Kidney tubule cell (primary cell): ENCODE measurements at regions not wholly inside any gene's neighbourhood (a gene's known extent, or its start where the extent isn't known, plus 50 kb on each side); places are given as distances from the start of the nearest gene placed in this dataset.
"Not testable (repeated sequence)": the region's sequence is repeated elsewhere in the genome, so short reads cannot be mapped to it uniquely, and the experiment has no call there.

Experiments
- DNase-seq: peaks from one replicate; pipeline ENCODE4 v3.0.0-alpha.2; 2018; ENCODE audit warnings: low spot score

DNA sequence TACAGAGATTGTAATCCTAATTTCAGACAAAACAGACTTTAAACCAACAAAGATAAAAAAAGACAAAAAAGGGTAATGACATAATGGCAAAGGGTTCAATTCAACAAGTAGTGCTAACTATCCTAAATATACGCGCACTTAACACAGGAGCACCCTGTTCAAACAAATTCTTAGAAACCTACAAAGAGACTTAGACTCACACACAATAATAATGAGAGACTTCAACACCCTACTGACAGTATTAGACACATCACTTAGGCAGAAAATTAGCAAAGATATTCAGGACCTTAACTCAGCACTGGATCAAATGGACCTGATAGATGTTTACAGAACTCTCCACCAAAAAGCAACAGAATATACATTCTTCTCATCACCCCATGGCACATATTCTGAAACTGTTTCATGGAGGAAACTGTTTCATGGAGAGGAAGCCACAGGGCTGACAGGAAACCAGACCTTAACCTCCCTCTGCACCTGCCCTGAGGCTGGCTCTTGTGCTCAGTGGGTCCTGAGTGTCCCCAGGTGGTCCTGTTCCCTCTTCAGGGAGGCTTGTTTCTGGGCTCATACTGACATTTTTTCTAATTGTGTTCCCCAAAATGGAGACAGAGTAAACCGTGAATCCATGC, 54.7 kb downstream of the OR4M2 start:
- DNase-seq = not testable (repeated sequence)

DNA sequence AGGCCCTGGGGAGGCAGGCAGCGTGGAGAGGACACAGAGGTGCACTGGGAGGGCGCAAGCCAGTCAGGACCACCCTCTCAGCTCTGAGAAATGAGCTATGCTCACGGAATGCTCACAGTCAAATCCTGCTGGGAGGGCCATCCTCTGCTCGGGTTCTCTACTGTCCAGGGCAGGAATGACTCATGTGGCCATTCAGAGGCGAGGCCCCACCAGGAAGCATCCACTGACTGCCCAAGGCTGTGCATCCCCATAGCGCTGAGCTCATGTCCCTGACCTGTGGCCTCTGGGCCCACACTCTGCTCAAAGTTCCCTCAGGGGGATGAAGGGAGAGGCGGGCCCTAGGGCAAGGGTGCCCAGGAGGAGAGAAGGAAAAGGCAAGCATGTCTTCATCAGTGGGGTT, 57.2 kb downstream of the OR4M2 start:
- DNase-seq = not testable (repeated sequence)

DNA sequence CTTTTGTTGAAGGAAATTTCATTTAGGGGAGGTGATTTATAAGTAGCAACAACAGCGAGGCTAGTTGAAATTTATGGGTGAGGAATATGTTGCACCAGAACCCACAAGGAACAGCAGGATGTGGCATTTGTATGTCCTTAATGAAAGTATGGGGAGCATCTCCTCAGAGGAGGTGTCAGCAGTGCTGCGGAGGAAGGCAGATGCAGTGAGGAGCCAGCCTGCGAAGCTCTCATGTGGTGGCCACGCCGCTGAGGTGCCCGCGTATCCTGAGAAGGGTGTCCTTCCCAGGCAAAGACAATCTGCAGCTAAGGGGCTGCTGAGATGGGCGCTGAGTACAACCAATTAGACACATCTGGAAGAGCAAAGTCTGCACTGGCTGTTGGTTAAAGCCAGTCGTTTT, 60.8 kb downstream of the OR4M2 start:
- not testable (repeated sequence) for DNase-seq

DNA sequence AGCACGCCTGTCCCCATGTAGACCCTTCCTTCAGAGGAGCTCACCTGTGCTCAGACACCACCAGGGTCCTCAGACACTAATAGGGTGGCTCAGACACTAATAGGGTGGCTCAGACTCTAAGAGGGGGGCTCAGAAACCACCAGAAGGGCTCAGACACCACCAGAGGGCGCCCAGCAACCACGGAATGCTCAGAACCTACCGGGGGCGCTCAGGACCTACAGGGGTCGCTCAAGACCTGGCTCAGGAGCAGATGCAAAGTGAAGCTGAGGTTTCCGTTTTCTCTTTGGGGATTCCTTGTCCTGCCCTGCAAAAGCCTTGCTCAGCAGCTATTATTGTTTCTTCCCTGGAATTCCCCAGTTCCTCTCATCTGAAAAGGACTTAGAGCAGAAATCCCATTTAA, 67.8 kb downstream of the OR4M2 start:
- not testable (repeated sequence) for DNase-seq

DNA sequence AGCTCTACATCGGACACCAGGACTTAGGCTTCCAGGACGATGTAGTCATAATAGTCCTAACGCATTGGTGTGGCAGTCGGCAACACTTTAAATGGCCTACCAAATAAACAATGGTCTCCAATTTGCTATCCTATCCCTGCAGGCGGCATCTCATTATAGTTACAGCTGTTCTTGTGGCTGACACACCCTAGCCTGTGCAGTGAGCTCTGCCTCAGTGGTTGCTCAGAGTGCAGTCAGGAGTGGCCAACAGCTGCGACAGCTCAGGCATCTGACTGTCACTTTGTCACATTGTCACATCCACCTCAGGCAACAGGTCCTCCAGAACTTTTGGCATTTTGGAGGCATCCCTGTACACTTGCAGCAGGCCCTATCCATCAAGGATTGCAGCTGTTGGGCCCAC, 77.9 kb downstream of the OR4M2 start:
- DNase-seq = not testable (repeated sequence)

DNA sequence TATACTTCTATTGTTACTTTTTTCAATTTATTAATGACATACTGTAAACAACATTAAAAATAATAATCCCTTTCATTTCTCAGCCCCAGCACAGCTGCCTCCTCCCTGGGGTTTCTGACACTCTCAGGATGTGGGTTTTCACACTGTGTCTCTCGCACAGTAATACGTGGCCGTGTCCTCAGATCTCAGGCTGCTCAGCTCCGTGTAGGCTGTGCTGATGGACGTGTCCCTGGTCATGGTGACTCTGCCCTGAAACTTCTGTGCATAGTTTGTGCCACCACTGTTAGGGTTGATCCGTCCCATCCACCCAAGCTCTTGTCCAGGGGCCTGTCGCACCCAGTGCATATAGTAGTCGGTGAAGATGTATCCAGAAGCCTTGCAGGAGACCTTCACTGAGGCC, 80.0 kb downstream of the OR4M2 start:
- DNase-seq = not testable (repeated sequence)

DNA sequence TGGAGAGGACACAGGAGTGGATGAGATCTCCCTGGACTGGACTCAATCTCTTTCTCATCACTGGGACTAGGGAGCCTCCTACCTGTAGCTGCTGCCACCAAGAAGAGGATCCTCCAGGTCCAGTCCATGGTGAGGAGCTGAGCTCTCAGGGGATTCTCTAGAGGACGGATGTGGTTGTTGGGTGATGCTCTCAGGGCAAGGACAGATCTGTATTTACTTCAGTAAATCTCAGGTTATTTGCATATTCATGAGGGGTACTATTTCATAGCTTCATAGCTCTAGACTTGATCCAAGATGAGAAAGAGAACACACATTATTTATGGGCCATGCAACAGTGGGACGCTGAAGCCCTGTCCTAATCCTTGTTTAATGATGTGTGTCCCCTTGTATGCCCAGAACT, 80.4 kb downstream of the OR4M2 start:
- not testable (repeated sequence) for DNase-seq

DNA sequence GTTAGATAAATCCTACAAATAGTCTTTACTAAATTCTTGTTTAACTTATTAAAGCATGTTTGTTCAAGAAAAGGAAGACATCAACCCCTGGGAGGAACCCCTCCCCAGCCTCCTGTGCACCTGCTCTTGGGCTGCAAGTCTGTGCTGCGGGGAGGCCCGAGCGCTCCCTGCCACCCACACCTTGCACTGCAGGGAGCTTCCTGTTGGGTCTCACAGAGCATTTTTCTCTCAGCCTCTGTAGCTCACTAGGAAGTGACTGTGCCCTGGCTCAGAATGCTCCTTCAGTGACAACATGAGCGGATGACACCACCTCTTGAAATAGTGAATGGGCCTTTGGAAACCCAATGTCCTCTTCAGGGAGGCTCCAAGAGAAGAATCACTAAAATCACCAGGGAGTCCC, 81.1 kb downstream of the OR4M2 start:
- DNase-seq = not testable (repeated sequence)

DNA sequence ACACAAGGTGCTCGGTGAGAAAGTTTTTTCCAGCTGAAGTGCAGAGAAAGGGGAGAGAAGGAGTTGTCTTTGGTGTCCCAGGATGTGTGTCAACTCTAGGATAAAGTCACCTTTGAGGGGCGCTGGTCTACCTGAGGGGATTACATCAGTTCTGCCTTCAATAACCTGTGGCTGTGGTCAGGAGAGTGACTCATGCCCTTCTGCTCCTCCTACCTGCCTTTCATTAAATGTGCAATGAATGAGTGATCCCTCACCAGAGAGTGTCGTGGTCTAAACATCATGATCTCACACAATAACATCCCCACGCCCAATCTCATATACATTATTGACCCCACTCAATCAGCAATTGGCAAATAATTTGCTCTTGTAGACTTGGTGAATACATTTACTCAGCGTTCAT, 83.4 kb downstream of the OR4M2 start:
- DNase-seq = not testable (repeated sequence)

DNA sequence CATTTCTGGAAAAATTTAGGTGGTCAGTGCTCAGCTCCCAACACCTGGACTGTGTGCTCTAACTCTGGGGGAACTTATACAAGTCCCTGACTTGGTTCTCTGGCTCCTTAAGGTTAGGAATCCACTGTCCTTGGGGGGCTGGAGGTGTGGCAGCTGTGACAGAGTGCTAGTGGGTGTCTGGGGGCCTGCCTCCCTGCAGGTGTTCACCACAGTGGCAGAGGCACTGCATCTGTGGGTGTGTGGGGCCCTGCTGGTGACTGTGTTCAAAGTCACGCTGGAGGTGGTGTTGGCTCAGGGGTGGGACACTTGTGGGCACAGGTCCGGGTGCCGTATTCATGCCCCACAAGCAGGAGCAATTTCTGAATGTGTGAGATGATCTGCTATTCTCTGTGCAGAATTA, 87.2 kb downstream of the OR4M2 start:
- not testable (repeated sequence) for DNase-seq

DNA sequence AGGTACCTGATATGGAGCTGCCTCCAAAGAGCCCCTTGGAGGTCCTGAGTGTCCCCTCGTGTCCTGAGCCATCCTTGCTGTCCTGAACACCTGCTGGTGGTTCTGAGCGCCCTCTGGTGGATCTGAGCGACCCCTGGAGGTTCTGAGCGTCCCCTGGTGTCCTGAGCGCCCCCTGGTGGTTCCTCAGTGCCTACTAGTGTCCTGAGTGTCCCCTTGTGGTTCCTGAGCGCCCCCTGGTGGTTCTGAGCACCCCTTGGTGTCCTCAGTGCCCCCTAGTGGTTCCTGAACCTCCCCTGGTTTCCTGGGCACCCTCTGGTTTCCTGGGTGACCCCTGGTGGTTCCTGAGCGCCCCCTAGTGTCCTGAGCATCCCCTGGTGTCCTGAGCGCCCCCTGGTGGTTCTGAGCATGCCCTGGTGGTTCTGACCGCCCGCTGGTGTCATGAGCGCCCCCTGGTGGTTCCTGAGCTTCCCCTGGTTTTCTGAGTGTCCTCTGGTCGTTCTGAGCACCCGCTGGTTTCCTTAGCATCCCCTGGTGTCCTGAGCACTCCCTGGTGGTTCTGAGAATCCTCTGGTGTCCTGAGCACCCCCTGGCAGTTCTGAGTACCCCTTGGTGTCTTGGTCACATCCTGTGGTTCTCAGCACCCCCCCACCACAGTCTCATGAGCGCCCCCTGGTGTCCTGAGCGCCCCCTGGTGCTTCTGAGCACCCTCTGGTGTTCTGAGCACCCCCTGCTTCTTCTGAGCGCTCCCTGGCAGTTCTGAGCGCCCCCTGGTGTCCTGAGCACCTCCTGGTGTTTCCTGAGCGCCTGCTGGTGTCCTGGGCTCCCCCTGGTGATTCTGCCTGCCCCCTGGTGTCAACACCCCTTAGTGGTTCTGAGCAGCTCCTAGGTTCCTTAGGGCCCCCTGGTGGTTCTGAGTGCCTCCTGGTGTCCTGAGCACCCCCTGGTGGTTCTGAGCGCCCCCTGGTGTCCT, 93.0 kb downstream of the OR4M2 start:
- DNase-seq = not testable (repeated sequence)

DNA sequence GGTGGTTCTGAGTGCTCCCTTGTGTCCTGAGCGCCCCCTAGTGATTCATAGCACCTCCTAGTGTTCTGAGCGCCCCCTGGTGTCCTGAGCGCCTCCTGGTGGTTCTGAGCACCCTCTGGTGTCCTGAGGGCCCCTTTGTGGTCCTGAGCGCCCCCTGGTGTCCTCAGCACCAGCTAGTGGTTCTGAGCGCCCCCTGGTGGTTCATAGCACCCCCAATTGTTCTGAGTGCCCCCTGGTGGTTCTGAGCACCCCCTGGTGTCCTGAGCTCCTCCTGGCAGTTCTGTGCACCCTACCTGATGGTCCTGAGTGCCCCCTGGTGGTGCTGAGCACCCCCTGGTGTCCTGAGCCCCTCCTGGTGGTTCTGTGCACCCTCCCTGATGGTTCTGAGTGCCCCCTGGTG, 93.8 kb downstream of the OR4M2 start:
- not testable (repeated sequence) for DNase-seq

DNA sequence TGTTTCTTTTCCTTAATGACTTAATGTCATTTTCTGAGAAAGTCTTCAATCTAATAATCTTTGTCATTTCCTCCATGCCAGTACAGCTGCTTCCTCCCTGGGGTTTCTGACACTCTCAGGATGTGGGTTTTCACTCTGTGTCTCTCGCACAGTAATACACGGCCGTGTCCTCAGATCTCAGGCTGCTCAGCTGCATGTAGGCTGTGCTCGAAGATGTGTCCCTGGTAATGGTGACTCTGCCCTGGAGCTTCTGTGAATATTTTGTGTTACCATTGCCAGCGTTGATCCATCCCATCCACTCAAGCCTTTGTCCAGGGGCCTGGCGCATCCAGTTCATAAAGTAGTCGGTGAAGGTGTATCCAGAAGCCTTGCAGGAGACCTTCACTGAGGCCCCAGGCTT, 97.6 kb downstream of the OR4M2 start:
- not testable (repeated sequence) for DNase-seq

DNA sequence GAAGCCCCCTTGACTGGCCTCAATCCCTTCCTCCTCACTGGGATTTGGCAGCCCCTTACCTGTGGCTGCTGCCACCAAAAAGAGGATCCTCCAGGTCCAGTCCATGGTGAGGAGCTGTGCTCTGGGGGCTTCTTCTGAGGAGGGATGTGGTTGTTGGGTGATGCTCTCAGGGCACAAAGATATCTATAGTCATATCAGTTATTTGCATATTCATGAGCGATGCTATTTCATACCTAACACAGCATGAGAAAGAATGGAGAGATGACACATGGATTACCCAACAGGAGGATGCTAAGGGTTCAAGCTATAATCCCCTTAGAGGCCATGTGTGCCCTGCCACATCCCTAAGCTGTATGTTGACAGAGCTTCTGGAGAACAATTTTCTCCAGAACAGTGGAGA, 98.1 kb downstream of the OR4M2 start:
- not testable (repeated sequence) for DNase-seq

DNA sequence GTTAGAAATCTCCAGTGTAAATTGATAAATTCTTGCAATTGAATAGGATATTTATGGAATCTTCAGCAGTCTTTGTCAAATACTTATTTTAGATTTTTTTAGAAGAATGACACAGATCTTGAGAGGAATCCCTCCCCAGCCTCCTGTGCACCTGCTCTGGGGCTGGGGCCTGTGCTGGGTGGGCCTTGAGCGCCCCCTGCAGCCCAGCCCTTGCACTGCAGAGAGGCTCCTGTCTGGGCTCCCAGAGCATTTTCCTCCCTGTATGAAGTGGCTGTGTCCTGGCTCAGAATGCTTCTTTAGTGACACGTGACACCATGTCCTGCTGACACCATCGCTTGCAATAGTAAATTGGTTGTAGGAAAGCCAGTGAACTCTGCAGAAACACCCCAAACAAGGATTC, 98.7 kb downstream of the OR4M2 start:
- DNase-seq = not testable (repeated sequence)

DNA sequence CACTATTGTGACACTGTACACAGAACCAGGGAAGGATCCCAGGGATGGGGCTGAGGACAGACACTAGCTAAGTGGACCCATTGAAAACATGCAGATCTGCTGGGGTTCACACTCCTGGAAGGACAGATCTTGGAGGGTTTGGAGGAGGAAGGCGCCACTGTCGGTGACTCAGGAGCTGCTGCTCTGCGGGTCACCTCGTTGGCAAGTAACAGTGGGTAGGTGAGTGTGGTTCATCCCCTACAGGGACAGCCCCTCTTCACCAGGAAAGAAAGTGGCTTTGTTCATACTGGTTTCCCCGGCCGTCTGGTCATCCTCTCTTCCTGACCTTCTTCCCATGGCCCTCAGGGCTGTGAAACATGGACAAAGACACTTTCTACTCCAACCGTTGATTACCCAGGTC, 100.3 kb downstream of the OR4M2 start:
- not testable (repeated sequence) for DNase-seq

DNA sequence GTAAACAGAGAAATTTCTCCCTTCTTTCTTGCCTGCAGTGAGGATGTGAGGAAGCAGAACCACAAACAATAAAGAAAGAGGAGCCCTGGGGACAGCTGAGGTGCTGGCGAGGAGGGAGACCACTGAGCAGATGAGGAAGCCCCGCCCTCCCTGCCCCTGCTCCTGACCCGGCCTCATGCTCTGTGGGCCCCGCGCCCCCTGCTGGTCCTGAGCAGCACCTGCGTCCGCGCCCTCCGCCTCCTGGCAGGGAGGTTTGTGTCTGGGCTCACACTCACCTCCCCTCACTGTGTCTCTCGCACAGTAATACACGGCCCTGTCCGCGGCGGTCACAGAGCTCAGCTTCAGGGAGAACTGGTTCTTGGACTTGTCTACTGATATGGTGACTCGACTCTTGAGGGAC, 104.4 kb downstream of the OR4M2 start:
- DNase-seq = not testable (repeated sequence)

DNA sequence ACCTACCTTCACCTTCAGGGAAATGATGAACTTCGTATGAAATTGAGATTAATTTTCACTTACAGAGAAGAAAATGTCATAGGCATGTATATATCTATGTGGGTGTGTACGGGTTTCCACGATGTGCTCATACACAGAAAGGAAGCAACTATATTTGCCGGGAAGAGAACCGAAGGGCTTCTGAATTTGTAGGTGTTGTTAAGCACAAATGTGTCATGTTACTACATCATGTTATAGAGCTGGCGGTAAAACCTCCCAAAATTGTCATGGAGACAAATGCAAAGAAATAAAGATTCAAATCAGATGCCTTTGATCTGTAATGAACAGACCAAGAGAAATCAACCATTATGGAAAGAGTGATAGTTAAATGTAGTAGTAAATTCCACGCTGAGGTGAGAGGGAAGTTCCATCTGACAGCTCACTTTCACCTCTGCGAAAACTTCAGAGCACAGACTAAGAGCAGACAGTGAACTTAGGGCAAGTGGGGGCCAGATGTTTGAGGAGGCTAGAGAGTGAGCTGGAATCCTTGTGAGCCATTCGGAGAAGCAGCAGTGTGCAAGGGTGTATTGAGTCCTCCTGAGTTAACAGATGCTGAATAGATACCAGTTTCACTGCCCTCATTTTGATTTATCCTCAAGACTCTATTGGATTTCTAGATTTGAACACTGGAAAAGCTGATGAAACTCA, 106.7 kb downstream of the OR4M2 start:
- not testable (repeated sequence) for DNase-seq

DNA sequence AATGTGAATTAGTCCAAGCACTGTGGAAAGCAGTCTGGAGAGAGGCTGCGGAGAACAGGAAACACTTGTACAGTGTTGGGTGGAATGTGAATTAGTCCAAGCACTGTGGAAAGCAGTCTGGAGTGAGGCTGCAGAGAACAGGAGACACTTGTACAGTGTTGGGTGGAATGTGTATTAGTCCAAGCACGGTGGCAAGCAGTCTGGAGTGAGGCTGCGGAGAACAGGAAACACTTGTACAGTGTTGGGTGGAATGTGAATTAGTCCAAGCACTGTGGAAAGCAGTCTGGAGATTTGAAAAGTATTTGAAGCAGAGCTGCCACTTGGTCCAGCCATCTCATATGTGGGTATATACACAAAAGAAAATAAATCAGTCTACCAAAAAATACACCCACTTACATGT, 111.5 kb downstream of the OR4M2 start:
- not testable (repeated sequence) for DNase-seq

DNA sequence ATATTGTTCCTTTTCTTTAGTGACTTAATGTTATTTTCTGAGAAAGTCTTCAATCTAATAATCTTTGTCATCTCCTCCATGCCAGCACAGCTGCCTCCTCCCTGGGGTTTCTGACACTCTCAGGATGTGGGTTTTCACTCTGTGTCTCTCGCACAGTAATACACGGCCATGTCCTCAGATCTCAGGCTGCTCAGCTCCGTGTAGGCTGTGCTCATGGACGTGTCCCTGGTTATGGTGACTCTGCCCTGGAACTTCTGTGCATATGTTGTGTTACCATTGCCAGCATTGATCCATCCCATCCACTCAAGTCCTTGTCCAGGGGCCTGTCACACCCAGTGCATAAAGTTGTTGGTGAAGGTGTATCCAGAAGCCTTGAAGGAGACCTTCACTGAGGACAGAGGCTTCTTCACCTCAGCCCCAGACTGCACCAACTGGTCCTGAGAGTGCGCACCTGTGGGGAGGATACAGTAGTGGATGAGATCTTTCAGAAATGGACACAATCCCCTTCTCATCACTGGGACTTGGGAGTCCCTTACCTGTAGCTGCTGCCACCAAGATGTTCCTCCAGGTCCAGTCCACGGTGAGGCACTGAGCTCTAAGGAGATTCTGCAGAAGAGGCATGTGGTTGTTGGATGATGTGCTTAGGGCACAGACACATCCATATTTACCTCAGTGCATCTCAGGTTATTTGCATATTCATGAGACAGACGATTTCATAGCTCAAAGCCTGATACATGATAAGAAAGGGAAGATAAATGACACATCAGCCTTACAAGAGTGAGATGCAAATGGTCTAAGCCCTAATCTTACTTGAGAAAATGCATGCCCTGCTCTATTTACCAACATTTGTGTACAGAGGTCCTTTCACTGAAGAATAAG, 114.7 kb downstream of the OR4M2 start:
- DNase-seq = peak; percentile 0

DNA sequence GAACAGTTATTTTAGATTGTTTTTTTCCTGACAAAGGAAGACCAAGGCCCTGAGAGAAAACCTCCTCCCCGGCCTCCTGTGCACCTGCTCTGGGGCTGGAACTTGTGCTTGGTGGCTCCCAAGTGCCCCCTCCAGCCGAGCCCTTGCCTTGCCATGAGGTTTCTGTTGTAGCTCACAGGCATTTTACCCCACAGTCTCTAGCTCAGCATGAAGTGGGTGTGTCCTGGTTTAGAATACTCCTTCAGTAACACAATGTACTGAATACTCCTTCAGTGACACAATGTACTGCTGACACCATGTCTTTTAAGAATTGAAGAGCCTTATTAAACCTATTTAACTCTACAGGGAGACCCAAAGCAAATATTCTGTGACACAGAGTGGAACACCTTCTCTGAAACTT, 116.1 kb downstream of the OR4M2 start:
- DNase-seq = not testable (repeated sequence)

DNA sequence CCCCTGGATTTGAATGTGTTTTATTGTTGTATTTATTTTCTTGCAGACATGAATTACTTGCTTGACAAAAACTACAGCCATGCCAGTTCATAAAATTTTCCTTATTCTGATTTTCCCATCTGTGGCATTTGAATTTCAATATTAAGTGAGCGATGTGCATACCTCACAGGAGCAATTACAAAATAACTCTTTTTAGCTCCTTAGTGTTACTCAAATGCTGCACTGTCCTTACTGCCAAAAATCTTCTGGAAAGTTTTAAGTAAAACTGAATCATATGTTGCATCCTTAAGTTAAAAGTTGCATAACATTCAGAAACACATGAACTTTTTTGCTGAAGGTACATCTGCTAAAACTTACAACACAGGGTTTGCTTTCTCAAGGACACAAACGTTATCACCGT, 120.1 kb downstream of the OR4M2 start:
- DNase-seq = not testable (repeated sequence)
